HG03060 (cell line): ENCODE measurements at regions not wholly inside any gene's neighbourhood (a gene's known extent, or its start where the extent isn't known, plus 50 kb on each side); places are given as distances from the start of the nearest gene placed in this dataset.

Experiments used
- ATAC-seq: cut with Tn5 transposase; IDR thresholded peaks from one replicate; pipeline ENCODE4 v1.9.1; 2021; ENCODE audit warnings: low read depth, moderate number of reproducible peaks; ENCODE audit not compliant: unreplicated experiment

DNA sequence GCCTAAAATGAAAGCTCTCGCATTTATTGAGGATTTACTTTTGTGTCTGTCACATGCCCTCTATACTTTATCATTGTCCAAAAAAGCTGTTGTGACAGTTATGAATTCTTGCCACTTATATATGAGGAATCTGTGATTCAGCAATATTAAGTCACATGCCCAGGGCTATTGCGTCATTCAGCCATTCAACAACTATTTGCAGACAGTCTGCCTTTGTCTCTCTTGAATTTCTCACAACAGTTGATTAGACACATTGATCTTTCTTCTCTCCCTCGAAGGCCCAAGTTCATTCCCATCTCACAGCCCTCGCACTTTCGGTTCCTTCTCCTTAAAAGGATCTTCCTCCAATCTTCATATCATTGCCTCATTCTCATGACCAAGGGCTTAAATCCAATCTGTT, 342.6 kb downstream of the MZT1 start:
- ATAC-seq = no peak

DNA sequence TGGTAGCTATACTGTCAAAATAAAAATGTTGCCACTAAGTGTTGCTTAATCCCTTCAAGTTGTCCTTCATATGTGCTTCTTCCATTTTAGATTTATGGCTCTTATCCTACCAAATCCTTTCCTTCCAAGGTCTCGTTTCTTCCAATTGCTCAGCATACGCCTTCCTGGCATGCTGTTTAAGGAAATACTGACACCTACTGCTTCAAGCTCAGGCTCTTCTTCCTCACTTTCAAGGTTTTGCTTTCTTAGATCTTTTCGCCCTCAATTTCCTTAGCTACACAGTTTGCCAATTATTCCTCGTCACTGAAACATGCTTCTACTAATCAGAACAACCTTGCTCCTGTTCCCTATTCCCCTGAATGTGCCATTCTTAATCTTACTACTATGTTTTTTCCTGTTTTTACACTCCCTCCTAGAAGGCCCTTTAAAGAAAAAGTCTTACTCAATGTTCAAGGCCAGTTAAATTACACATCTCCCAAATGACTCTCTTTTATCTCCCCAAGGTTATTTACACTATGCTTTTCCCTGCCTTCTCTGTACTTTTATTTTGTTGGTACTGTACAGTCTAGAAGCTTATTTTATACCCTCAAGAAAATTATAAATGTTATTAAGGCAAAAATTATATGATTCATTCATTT, 343.1 kb downstream of the MZT1 start:
- ATAC-seq = no peak

DNA sequence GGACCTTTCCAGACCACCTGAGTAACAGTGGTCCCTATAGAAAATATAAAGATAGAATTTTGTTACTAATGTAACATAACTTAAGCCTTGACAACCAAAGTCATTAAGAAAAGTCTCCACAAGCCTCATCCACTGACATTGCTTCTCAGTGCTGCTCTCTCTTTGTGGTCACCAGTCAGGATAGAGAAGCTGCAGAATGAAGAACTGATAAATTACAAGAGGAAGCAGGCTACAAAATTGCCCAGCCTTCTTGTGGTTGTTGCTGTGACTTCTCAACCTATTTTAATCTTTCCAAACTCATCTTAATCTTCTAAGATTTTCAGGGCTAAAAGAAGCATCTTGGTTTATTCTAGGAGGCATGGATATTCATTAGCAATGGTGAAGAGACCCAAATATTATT, 343.8 kb downstream of the MZT1 start:
- no peak for ATAC-seq

DNA sequence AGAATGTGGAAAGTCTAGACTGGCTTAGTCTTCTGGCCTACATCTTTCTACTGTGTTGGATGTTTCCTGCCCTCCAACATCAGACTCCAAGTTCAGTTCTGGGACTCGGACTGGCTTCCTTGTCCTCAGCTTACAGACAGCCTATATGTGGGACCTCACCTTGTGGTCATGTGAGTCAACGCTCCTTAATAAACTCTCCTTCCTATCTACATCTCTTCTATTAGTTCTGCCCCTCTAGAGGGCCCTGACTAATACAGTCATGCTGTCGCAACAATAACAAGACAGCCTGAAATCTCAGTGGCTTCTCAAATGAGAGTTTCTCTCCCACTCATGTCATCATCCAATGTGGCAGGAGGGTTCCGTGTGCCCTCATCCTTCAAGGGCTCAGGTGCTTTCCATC, 347.8 kb downstream of the MZT1 start:
- no peak for ATAC-seq

DNA sequence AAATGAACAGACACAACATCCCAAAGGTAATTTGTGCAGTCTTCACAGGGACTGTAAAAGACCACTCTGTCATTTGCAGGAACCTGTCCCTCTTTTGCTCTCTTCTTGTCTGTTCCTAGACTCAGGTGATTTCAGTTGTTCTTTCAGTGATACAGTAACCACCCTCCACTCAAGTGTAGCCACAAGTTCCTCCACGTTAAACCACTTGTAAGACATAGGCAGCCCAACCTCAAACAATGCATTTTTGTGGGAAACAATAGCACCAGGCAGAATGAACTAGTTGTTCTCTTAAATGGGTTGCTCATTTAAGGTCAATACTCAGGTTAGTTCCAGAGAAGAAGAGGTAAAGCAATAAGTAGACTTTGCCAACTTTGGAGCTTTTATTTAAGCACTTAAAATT, 359.4 kb downstream of the MZT1 start:
- ATAC-seq = no peak

DNA sequence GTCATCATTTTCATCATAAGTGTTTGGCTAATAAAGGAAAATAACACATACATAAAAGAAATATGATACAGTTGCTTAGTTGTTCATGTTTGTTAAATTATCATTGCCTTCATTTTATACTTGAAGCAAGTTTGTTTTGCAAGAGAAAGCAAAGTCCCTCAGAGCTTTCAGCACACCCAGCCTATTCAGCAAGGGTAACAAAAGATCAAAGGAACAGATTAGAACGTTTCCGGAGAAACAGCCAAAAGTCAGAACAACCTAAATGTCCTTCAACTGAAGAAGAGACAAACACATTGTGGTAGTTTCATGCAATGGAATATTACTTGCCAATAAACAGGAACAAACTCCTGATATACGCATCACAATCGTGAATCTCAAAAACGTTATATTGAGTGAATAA, 380.7 kb downstream of the MZT1 start:
- no peak for ATAC-seq

DNA sequence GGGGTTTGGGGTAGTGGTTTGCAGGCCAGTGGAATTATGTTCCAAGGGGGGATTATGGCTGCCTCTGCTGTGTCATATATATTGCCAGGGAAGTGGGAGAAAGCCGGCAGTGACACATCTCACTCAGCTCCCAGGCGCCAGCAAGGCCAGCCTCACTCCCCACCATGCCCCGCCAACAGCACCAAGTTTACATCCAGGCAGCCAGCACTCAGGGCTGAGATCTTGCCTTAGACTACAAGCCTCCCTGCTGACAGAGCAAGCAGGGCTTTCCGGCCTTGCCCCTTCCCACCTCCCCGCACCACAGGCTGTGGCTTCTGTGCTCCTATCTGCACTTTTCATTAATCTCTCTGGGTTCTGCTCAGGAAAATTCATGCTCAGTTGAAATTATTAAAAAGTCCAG, 385.1 kb downstream of the MZT1 start:
- no peak for ATAC-seq

DNA sequence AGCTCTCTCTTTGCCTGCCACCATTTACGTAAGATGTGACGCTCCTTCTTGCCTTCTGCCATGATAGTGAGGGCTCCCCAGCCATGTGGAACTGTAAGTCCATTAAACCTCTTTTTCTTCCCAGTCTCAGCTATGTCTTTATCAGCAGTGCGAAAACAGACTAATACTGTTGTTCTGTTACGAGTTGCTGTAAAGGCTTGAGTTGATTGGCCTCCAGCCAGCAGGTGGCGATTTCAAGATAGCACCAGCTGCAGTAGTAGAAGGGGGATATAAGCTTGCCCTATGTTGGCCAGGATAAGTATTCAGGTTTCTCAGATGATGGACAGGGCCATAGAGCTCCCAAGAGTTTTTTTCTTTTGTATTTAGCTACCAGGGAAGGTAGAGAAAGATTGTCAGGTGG, 385.5 kb downstream of the MZT1 start:
- no peak for ATAC-seq

DNA sequence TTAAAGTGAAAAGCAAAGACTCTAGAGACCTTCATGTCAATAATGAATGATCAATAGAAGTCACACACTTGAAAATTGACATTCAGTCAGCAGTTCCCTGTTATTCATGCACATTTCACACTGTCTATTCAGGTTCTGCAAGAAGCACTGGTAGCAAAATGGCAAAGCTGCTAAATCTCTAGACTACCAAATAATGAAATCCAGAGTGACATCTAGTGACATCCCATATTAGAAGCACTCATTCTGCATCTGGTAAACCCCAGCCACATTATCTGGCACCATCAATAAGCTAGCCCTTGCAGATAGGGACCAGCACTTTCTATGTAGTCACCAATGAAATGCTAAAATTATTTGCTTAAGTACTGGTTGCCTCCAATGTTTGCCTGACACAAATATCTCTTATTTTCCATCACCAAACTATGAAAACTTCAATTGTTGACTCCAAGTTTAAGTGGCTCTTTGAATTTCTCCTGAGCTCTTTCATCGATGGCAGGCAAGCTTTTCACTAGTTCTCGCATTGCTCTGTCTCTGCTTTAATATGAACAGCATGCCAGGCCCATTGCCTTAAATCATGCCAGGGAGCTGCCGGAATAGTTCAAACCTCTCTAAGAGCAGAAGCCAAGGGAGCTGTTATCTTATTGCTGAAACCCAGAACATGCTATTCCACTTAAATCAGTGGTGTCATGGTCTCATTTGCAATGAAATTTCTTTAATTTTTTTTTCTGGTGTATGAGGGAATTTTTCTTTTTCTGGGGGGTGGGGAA, 409.9 kb downstream of the MZT1 start:
- no peak for ATAC-seq

DNA sequence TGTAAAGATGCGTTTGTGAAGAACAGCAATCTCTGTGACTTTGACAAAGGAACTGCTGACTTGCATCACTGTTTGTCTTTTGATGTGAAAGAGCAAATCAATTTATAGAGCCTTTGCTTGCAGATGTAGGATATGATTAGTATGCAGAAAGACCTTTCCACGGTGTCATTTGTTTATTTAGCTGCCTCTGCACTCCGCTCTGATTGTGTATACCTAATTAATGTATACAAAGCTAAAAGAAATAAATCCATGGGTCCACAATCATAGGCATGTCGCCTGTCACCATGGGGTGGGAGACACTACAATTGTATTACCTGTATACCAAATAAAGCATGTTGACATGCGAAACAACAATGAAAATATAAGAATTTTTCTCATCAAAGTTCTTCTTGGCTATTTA, 410.7 kb downstream of the MZT1 start:
- no peak for ATAC-seq

DNA sequence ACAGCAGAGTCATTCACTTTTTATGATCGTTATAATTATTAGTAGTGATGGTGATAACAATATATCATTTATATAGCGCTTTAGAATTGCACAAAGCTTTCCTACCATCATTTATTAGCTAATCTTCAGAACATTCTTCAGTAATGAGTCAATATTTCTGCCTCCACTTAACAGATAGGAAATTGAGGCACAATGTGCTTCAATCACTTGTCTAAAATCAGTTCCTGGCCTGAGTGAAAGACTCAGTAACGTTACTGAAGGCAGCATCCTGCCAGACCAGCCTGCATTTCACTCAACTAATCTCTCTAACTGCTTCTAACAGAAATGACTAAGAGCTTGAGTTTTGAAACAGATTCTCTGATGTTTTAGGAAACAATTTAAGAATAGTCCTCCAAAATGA, 412.1 kb downstream of the MZT1 start:
- ATAC-seq = no peak

DNA sequence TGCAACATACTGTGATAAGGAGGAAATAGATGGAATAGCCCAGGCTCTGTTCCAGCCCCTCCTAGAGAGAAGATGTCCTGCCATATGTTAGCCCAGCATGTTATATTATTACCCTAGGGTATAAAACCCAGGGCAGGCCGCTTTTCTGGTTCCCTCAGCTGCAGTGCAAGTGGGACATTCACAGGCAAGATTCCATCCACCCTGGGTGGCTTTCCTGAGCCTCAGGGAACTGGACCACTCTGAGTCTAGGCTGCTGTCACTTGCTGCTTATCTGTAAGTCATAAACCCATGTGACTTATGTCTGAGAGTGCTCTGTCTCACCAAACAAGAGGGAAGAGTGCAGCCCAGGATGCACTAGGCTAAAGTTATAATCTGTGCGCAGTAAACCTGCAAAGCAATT, 413.2 kb downstream of the MZT1 start:
- ATAC-seq = no peak

DNA sequence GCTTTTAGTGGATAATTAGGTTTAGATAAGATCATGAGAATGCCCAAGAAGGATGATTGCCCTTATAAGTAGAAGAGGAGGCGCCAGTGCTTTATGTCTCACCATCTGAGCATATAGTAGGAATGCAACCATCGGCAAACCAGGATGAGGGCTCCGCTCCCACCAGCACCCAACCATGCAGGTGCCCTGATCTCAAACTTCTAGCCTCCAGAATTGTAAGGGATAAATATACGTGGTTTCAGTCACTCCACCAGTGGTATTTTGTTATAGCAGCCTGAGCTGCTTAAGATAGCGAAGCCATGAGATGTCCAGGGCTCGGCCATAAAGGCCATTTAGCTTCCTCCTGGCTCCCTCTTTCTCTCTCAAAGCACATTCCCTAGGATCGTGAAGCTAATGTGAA, 413.9 kb downstream of the MZT1 start:
- no peak for ATAC-seq

DNA sequence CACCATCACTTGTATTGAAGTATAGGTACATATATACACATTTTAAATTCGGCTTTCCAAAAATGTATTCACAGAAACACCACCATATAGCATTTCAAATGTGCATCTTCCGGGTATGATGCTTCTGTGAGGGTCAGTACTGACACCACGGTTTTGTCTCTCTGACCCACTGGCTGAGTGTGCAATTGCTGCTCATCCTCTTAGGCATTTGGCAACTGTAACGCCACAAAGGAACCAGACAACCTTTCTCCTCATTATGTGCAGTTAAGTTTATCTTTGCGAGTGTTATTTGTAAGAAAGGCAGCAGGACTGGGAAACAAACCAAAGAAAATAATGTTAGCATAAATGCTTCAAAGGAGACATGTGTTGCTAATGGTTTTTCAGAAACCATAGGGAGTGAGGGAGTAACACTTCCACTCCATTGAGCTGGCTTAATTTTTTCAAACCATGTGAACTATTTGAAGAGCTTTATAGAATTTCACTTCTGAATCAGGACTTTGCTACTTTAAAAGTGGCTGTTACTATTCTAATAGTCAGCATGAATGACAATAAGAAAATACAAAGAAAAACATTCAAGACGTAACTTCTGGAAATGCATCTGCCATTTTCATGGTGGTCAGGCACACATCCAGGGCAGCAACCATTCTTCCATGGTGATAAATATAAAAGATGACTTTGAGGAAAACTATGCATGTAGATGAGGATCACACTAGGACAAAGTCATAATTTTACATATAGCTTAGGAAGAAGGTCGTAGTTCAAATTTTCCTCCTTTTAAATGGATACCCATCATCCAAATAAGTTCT, 423.3 kb downstream of the MZT1 start:
- no peak for ATAC-seq

DNA sequence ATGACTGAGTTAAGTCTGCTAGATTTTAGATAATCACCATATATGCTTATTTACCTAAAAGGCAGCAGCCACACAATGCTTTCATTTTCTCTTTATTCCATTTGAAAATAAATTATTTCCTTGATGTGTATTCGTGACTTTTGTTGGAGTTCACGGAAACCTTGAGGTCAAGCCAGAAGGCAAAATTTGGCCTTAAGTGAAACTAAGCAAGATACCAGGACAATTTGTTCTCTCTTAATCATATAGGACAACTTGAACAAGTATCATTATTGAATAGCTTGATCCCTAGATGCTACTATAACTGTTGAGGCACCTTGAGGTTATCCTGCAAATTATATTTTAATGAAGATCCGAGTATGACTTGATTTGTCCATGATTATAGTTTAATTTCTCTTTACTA, 429.2 kb upstream of the DACH1 start:
- ATAC-seq = no peak

DNA sequence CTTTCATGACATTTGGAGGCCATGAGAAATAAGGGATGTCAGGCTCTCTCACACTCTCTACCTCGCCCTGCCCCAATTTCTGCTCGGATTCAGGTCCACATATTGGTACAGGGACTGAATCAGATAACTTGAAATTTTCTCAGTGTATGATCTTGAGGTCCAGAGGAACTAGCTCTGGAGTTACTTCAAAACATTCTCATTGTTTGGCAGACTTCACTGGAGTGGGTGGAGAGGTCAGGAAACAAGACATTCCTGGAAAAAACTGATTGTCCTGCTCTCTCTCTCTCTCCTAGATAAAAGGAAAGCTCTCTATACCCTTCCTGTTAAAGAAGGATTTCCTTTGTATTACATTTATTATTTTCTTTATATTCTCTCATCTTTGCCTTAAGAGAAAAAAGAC, 428.1 kb upstream of the DACH1 start:
- ATAC-seq = no peak

DNA sequence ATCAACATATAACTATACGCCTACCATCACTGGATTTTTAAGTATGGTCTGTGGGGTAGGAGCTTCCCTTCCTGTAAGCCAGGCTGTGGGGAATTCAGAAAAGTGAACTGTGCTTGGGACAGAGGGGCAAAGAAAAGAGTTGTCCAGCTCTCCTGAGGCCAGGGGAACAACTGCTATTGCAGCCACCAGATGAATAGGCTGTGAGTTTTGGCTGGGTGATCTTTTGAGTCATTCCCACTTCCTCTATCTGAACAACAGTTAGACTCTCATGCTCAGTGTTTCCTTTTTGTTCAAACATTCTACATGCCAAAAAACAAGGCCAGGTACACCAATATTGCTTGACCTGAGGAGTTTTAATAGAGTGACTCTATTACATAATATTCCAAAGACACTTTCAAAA, 426.2 kb upstream of the DACH1 start:
- ATAC-seq = no peak

DNA sequence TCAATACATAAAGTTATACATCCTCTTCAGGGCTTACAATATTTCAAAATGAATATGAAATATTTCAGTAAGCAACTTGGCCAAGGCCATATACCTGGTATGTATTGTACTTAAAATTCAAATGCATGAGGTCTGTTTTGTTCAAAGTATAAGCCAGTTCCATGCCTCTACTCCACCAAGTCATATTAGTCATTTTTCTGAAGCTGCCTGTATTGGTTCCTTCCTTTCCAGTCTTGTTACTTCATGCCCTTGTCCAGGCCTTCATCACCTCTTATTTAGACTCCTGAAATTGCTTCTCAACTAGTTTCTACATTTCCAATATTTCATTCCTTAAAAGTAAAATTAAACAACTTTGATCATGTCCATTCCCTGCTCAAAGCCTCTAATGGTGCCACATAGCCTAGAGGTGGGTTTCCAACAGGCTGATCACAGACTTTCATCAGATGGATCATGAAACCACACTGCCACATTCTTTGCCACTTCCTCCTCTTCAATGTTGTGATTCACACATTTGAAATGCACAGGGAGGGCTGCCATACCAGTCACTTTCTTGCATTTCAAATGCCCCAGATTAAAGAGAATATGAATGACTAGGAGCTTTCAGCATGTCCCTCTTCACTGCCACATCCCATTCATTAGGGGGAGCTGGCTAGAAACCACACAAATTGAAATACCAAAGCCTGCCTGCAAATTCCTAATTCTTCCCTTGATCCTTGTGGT, 424.1 kb upstream of the DACH1 start:
- ATAC-seq = no peak

DNA sequence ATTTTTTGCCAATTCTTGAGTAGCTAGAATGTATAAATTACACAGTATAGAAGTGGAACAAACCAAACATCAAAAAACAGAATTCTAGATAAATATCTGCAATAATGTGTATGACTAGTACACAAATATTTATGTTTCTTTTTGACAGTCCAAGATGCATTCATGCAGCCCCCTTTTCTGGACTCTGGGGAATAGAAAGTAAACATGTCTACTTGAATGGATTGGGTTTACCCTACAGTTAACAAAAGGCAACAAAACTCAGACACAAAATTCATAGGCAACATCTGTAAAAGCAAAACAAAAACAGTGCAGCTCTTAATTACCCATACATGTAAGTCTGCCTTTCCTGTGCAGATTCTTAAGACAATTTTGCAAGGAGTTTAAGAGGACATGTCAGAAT, 419.4 kb upstream of the DACH1 start:
- ATAC-seq = no peak

DNA sequence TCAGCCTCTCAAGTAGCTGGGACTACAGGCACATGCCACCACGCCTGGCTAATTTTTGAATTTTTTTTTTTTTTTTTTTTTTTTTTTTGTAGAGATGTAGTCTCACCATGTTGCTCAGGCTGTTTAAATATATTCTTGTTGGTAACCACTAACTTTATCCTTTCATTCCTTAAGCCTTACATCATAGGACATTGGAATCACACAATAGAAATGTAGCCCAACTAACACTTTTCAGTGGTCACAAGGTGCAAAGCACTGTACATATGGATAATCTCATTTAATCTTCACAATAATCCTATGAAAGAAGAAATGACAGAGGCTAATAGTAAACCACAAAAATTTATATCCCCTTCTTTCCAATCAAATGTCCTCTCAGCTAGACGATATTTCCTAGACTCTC, 417.8 kb upstream of the DACH1 start:
- no peak for ATAC-seq

DNA sequence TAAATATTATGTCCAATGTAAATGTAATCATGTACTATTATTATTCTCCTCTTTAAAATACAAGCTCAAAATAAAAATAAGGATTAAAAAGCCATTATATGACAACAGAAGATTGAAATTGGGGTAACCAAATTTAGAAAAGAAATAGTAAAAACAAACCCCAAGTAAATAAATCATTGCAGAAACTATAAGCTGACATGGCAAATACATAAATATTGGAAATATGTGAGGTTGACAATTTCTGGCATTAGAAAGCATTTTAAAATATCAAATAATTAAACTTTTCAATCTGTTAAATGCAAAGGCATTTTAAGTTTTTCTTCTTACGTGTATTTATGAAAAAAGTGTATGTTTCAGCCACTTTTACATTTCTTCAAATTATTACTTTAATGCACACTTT, 394.7 kb upstream of the DACH1 start:
- ATAC-seq = no peak
